Nephron progenitor cell (in vitro differentiated cells): ENCODE measurements at regions not wholly inside any gene's neighbourhood (a gene's known extent, or its start where the extent isn't known, plus 50 kb on each side); places are given as distances from the start of the nearest gene placed in this dataset.

Experiments
- DNase-seq: peaks from one replicate; pipeline ENCODE4 v3.0.0; 2021
- H3K27ac Mint-ChIP-seq: 2 replicates; pipeline ENCODE4 v1.8.0; 2021; ENCODE audit warnings: mild to moderate bottlenecking, moderate library complexity, mixed read lengths
- H3K27me3 Mint-ChIP-seq: 2 replicates; pipeline ENCODE4 v1.8.0; 2021; ENCODE audit warnings: mild to moderate bottlenecking, low read depth, mixed read lengths; ENCODE audit not compliant: poor library complexity
- H3K36me3 Mint-ChIP-seq: 2 replicates; pipeline ENCODE4 v1.8.0; 2021; ENCODE audit warnings: low read depth, mixed read lengths
- H3K4me1 Mint-ChIP-seq: 2 replicates; pipeline ENCODE4 v1.8.0; 2021; ENCODE audit warnings: mixed read lengths
- H3K4me3 Mint-ChIP-seq: 2 replicates; pipeline ENCODE4 v1.8.0; 2021; ENCODE audit warnings: mild to moderate bottlenecking, moderate library complexity, mixed read lengths
- H3K9me3 Mint-ChIP-seq: 2 replicates; pipeline ENCODE4 v1.8.0; 2021; ENCODE audit warnings: mild to moderate bottlenecking, moderate library complexity, mixed read lengths
- TF ChIP-seq, protein P1 (sequence below): fragments of 200-600 bp; sonication (generic); IDR thresholded peaks from 2 replicates; pipeline ENCODE4 v1.5.0; 2021; ENCODE audit warnings: antibody characterized with exemption

DNA sequence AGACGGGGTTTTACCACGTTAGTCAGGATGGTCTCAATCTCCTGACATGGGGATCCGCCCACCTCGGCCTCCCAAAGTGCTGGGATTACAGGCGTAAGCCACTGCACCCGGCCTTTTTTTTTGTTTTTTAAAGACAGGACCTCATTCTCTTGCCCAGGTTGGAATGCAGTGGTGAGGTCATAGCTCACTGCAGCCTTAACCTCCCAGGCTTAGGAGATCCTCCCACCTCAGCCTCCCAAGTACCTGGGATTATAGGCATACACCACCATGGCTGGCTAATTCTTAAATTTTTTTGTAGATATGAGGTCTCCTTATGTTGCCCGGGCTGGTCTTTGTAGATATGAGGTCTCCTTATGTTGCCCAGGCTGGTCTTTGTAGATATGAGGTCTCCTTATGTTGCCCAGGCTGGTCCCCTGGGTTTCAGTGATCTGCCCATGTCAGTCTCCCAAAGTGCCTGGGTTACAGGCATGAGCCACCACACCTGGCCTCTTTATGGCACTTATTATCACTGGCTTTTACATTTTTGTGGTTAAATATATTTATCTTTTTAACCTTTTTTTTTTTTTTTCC is 82.3 kb upstream of the RNU6-1 start:
- H3K36me3 Mint-ChIP-seq: no peaks in the 10 kb centered on the region
- H3K4me1 Mint-ChIP-seq: peaks cover 53% of the 10 kb centered on the region
- H3K27ac Mint-ChIP-seq: no peak overlapping the region
- TF ChIP-seq, protein P1, sequence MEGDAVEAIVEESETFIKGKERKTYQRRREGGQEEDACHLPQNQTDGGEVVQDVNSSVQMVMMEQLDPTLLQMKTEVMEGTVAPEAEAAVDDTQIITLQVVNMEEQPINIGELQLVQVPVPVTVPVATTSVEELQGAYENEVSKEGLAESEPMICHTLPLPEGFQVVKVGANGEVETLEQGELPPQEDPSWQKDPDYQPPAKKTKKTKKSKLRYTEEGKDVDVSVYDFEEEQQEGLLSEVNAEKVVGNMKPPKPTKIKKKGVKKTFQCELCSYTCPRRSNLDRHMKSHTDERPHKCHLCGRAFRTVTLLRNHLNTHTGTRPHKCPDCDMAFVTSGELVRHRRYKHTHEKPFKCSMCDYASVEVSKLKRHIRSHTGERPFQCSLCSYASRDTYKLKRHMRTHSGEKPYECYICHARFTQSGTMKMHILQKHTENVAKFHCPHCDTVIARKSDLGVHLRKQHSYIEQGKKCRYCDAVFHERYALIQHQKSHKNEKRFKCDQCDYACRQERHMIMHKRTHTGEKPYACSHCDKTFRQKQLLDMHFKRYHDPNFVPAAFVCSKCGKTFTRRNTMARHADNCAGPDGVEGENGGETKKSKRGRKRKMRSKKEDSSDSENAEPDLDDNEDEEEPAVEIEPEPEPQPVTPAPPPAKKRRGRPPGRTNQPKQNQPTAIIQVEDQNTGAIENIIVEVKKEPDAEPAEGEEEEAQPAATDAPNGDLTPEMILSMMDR: no peak
- H3K4me3 Mint-ChIP-seq: no peak overlapping the region
- no peak for DNase-seq
- peaks cover 7% of the 10 kb centered on the region for H3K9me3 Mint-ChIP-seq
- peaks cover 10% of the 10 kb centered on the region for H3K27me3 Mint-ChIP-seq

DNA sequence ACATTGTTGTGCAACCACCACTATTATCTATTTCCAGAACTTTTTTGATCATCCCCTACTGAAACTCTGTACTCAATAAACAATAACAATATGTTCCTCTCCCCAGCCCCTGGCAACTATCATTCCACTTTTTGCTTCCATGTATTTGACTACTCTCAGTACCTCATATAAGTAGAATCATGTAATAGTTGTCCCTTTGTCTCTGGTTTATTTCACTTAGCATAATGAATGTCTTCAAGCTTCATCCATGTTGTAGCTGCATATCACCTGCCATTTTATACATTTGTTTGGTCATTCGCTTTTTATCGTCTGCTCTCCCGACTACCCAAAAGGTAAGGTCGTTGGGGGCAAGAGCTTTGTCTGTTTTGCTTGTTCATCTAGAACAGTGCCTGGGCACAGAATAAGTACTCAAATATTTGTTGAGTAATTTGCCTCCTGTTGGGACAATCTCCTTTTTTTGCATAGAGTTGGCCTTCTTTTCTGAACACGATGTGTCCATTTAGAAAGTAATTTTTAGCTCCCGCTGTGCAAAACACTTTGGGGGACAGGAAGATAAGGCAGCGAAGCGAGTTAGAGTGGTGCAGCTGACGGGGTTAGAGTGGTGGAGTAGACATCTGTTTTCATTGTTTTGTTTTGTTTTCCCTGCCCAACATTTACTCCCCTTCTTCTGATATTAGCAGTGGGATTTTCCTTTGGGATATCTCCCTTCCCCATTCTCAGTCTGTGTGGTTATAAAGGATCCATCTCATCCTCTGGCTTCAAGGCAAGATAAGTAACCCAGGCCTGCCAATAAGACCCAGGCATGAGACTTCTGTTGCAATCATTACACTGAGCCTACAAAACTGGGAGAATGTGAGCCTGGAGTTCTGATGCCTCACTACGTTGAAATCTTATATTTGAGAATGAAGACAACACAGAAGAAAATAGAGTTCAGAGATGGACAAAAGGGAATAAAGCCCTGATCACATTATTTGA is 83.4 kb upstream of the RNU6-1 start:
- H3K36me3 Mint-ChIP-seq: no peaks in the 10 kb centered on the region
- peaks cover 10% of the 10 kb centered on the region for H3K27me3 Mint-ChIP-seq
- TF ChIP-seq, protein P1: no peak
- peak overlapping the region; percentile 13 for H3K4me3 Mint-ChIP-seq
- H3K4me1 Mint-ChIP-seq: peaks cover 51% of the 10 kb centered on the region
- H3K27ac Mint-ChIP-seq: peak overlapping the region; percentile 83
- H3K9me3 Mint-ChIP-seq: peaks cover 7% of the 10 kb centered on the region
- DNase-seq: no peak

- peaks cover 7% of the 10 kb centered on the region for H3K9me3 Mint-ChIP-seq
- no peaks in the 10 kb centered on the region for H3K36me3 Mint-ChIP-seq
- peaks cover 43% of the 10 kb centered on the region for H3K4me1 Mint-ChIP-seq
- no peak for DNase-seq
- H3K27me3 Mint-ChIP-seq: peaks cover 6% of the 10 kb centered on the region
- TF ChIP-seq, protein P1: no peak
- peak overlapping the region; percentile 57 for H3K27ac Mint-ChIP-seq
- H3K4me3 Mint-ChIP-seq: no peak overlapping the region
These were observed 84.6 kb upstream of the RNU6-1 start for GRCh38 chr15:67924359-67924974.

DNA sequence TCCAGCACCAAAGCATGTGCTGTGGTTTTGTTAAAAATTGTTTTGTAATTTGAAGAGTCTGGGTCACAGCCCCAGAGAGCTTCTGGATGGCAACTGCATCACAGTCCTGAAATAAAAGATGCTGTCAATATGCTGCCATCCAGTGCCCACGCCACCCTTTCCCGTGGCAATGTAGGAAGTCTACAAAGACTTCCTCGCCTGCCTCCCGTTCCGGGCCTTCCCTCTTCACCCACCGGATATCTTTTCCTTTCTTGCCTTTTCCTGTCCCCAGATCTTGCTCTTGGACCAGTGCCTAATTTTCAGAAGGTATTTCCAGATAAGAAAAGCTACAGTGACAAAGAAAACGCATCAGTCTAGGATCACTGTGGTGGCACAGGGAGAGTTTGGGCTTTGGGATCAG is 85.3 kb upstream of the RNU6-1 start:
- peaks cover 6% of the 10 kb centered on the region for H3K27me3 Mint-ChIP-seq
- H3K4me3 Mint-ChIP-seq: no peak overlapping the region
- peaks cover 38% of the 10 kb centered on the region for H3K4me1 Mint-ChIP-seq
- H3K27ac Mint-ChIP-seq: no peak overlapping the region
- TF ChIP-seq, protein P1: no peak
- no peaks in the 10 kb centered on the region for H3K36me3 Mint-ChIP-seq
- no peak for DNase-seq
- peaks cover 7% of the 10 kb centered on the region for H3K9me3 Mint-ChIP-seq

DNA sequence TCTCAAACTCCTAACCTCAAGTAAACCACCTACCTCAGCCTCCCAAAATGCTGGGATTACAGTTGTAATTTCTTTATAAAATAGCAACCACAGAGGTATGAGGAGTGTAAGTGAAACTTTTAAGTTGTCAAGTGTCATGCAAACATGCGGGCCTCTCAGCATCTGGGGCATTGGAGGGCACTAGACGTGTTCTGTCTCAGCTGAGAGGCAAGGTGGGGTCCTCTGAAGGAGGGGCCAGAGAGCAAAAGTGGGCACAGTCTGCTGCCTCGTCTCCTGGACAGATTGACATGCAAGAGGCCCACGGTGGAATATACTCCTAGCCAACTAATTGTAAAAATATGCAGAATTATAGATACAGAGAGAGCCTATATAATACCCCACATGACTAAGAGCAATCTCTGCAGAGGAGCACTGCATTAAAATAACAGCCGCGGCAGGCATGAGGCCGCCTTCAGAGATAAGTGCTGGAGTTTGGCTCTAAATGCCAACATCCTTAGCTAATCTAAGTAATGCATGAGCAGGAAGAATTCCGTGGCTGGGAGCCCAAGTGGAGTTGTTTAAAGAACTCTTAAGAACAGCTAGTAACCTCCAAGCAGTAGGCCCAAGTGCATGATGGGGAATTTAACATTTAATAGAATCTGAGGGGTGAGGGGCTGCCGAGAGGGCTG is 87.8 kb upstream of the RNU6-1 start:
- no peak for DNase-seq
- Mint-ChIP-seq H3K9me3 (peaks cover 18% of the 10 kb centered on the region), H3K36me3 (no peaks in the 10 kb centered on the region), H3K4me3 (no peak overlapping the region), H3K27ac (no peak overlapping the region), H3K4me1 (peaks cover 31% of the 10 kb centered on the region), H3K27me3 (peaks cover 12% of the 10 kb centered on the region)
- TF ChIP-seq, protein P1: no peak
